ENCODE measurements at regions not wholly inside any gene's neighbourhood (a gene's known extent, or its start where the extent isn't known, plus 50 kb on each side); places are given as distances from the start of the nearest gene placed in this dataset.

DNA sequence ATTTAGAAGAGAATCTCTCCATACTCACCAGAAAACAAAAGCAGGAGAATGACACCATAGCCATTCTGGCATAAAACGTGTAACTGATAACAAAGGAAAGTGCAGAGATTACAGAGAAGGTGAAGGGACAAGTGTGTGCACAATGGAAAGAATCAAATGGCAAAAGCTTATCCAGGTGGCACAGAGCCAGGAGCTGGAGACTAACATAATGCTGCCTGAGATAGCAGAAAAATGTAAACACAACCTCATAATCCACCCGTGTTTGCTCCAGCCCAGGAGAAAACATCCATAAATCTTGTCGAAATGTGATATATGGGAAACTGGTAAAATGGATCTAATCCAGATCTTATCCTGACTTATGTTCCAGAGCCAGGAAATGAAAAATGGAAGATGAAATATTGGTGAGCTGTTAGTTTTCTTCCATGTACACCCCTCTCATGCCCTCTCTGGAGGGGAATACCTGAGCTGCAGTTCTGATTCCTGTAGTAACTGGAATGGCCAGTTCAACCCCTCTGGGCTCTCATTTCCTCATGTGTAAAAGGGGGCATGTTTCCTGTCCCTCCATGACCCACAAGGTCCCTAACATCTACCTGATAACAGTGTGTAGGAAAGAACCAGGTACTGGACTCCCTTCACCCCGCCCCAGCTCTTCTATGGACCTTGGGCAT, 212.3 kb upstream of the DAPK1 start:
- intact Hi-C loops (cut with DNase I): no loop called here
- DNase-seq (ENCODE audit: low spot score): no peak

DNA sequence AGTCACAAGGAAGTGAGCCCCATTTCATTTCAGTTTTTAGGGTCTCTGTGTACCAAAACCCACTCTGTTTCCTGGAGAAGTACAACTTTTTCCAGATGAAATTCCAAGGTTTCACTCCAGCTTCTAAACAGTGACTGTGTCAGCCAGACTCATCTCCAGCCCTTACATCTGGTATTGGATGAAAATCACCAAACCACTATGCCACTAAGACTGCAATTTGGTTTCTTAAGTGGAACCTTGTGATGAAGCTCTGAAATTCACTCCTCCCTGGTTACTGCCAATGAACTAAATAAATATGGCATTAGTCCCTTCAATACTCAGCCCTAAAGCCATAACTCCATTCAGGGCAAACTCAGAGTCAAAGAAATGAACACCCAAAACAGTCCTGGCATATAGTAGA, 211.2 kb upstream of the DAPK1 start:
- intact Hi-C loops (cut with DNase I): no loop called here
- DNase-seq (ENCODE audit: low spot score): no peak

DNA sequence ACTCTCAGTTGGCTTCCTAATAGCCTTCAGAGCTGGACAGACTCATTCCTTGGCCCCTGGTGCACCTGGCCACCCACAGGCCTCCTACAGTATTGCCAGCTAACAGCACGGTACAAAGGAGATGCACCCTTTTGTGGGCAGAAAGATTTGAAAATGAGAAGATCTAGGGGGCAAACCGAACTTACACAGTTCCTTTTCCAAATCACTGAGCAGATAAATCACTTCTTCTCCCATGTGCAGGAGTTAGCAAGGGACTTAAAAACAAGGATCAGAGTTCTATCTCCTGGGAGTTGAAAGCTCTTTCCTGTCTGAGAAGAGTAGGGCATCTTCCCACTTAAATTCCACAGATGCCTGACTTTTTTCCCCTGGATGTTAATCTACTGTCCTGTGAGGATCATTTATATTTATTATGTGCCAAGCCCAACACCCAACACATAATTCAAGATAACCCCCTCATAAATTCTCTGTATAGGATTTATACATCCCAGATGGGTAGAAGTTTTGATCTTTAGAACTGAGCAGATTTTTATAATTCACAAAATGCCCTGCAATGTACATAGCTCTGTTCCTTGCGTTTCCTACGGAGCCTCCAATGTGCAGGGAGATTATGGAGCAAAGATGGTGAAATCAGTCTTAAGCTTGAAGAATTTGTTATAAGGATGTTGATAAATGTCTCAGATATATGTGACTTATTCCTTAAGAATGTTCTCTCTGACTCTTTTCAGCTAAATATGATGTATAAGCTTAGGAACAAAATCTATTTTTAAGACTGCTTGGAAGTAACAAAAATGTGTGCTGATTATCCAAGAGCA, 207.2 kb upstream of the DAPK1 start:
- DNase-seq (ENCODE audit: low spot score): no peak
- intact Hi-C loops (cut with DNase I): no loop called here

DNA sequence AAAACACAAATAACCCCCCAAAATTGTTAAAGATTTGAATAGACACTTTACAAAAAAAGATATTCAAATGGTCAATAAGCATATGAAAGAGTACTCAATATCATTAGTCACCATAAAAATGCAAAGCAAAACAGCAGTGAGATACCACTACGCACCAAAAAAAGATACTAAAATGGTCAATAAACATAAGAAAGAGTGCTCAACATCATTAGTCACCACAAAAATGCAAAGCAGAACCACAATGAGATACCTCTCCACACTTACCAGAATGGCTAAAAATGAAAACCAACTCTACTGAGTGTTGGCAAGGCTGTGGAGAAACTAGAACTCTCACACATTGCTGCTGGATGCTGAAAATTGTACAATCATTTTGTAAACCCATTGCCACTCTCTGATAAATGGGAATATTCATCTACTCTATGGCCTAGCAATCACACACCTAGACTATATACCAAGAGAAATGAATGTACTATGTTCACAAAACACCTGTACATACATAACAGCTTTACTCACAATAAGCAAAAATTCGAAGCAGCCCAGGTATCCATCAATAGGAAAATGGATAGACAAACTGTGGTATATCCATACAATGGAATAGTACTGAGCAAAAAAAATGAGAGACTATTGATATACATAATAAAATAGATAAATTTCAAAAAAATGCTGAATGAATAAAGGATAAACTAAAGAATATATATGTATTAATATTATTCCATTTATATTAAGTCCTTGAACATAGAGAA, 205.0 kb upstream of the DAPK1 start:
- no peak for DNase-seq (ENCODE audit: low spot score)
- intact Hi-C loops (cut with DNase I): no loop called here

DNA sequence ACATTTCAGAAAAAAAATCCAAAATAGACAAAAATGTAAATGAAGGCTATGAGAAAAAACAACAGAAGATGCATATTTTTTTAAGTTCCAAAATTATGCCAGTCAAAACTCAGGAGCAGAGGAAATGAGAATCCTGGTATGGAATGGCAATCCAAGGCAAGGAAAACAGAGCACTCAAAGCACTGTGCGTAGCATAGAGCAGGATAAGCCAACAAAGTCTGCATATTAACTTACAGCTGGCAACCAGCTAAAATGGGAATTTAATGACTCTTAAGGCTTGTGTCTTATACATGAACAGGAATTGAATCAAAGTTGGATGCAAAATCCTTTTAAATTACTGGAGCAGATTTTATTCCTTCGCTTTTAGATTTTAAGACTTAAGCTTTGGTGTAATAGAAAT, 203.5 kb upstream of the DAPK1 start:
- DNase-seq (ENCODE audit: low spot score): no peak
- intact Hi-C loops (cut with DNase I): no loop called here

DNA sequence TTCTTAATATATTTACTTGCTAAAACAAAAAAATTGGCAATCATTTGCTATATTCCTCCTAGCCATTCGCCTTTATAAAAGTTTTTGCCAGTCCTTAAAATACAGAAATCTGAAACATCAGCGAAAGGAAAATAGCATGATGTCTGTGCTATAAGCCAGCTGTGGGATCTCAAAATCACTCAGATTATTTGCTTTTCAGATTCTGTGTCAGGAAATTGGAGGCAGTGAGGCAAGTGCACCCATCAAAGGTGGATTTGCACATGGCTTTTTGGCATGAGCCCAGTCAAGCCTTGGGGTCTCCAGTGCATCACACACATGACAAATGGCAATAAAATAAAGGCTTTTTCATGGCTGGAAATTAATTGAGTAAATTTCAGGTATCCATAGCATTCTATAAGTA, 196.8 kb upstream of the DAPK1 start:
- intact Hi-C loops (cut with DNase I): no loop called here

DNA sequence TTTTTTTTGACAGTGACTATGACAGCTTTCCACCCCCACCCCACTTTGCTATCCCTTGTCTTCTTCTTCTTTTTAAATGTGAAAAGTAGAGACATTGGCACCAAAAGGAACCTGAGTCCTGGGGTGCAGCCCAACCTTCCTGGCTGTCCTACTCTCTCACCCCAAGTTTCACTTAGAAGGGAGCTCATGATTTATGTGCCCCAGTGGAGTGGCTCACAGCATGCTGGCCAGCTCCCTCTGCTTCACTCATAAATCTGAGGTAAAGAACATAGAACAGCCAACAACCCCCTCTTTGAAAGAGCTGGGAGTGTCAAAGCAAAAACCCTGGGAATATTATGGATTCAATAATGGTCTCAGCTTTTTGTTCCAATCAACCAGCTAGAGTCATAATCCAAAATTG, 196.3 kb upstream of the DAPK1 start:
- no peak for DNase-seq (ENCODE audit: low spot score)
- intact Hi-C loops (cut with DNase I): no loop called here

More for the DNA sequence above, 196.8 kb upstream of the DAPK1 start:
- DNase-seq (ENCODE audit: low spot score): no peak

DNA sequence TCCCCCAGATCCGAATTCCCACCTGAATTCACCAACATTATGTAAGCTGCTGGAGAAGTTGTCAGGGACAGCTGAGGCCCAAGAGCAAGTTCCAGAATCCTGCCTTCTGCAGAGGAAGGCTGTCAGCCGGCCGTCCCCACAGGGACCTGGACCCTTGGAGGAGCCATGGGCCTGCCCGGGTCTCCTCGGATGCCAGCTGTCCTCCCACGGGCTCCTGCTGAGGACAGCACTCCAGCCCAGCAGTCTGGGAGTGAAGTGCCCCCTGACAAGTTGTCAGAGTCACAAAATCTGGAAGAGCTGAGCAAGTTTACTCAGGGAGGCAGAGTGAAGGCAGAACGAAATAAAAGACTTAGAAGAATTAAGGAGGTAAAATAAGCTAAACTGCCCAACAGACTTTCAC, 192.5 kb upstream of the DAPK1 start:
- intact Hi-C loops (cut with DNase I): no loop called here
- DNase-seq (ENCODE audit: low spot score): no peak

DNA sequence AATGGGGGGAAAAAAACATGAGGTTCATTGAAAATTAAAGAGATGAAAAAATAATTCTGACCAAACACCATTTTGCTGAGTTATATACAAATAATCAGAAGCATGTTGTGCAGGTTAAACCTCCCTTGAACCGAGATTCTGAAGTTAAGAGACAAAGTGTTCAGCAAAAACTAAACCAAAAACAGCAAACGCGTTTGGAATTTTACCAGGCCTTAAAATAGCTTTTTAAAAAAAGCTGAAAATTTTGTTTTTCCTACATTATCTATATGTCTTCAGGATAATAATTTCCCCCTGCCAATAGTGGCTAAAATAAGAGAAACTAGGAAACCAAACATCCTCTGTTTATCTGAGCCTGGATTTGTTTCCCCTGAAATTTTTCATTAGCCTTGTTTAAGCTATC, 191.7 kb upstream of the DAPK1 start:
- no peak for DNase-seq (ENCODE audit: low spot score)
- intact Hi-C loops (cut with DNase I): no loop called here

DNA sequence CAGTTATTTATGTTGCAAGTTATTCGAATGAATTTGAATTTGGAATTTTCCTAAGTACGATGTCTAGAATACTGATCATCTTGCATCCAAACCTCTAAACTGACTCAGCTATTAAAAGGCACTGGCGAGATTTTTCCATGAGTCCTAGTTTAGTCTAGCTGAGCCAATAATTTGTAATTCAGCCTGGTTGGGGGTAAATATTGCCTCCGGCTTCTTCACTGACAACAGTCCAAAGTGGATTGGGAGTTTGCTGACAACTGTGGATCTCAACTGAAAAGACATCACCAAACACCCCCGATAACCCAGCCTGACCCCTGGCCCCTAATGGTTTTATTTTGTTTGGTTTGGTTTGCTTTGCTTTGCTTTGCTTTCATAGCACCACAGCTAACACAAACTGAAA, 189.8 kb upstream of the DAPK1 start:
- no peak for DNase-seq (ENCODE audit: low spot score)
- intact Hi-C loops (cut with DNase I): no loop called here

DNA sequence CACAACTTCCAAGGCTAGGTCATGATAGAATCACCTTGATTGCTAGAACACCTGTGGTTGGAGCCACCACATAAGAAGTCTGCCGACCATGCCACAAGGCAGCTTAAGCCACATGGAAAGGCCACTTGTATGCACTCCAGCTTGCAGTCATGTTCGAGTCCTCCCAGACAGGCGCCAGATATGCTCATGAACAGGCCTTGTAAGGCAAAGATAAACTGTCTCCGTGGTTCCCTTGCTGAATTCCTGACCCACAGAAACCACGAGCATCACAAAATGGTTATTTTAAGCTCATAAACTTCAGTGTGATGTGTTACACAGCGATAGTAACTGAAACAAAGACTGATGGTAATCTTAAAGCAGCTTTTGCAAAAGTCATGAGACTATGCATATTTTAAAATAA, 188.4 kb upstream of the DAPK1 start:
- intact Hi-C loops (cut with DNase I): no loop called here
- no peak for DNase-seq (ENCODE audit: low spot score)

DNA sequence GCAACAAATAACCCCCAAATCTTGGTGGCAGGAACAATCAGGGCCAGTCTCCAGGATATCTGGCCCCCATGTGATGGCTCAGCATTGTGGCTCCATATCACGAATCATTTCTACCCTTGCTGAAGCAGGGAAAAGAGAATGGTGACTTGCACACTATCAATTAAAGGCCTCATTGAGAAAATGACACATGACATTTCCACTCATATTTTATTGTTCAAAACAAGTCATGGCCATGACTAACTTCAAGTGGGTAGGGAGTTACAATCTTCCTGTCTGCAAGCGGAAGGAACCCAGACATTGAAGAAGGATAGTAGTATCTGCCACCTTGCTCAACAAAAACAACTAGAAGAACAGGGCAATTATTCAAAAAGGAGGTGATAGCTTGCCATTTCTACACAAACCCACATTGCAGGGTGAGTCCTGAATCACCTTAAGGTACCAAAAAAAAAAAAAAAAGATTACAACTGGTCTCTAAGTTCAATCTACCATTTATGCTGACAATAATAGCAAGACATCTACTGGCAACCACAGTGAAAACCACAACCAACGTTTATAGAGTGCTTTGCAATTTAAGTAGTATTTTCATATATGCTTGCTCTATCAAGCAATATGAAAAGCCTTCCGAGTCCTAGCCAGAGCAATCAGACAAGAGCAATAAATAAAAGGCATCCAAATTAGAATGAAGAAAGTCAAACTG, 186.7 kb upstream of the DAPK1 start:
- intact Hi-C loops (cut with DNase I): no loop called here
- DNase-seq (ENCODE audit: low spot score): no peak

DNA sequence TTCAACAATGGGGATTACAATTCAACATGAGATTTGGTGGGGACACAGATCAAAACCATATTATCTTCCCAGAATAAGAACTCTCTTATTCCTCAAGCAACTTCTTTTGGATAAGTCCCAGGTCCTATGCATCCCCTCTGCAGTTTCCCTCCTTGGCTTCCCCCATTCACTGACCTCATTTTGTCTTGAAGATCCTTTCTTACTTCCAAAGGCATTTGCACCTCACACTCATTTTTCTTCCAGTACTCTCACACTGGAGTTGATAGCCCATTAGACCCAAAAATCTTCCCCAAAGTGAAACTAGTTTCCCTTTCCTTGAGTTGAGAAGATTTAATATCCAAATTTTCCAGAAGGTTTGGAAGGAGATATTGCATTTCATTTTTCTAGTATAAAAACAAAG, 178.0 kb upstream of the DAPK1 start:
- no peak for DNase-seq (ENCODE audit: low spot score)
- intact Hi-C loops (cut with DNase I): loop anchor here (5.0 to 10.0 kb wide), 3 partner anchors 372 to 887 kb away; partner anchors contain the start of gene GAS1

DNA sequence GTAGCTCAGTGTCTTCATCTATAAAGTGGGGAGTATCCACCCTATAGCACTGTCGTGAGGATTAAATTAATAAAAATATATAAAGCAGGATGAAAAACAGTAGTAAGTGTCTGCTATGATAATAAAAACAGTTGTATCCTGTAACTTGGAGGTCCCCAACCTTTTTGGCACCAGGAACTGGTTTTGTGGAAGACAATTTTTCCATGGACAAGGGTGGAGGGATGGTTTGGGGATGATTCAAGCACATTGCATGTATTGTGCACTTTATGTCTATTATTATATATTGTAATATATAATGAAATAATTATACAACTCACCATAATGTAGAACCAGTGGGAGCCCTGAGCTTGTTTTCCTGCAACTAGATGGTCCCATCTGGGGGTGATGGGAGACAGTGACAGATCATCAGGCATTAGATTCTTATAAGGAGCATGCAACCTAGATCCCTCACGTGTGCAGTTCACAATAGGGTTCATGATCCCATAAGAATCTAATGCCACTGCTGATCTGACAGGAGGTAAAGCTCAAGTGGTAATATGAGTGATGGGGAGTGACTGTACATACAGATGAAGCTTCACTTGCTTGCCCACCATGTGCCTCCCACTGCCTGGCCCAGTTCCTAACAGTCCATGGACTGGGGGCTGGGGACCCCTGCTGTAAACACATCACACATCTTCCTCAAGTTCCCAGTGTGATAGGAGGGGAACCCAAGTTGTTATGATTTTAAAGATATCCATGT, 177.4 kb upstream of the DAPK1 start:
- DNase-seq (ENCODE audit: low spot score): no peak
- intact Hi-C loops (cut with DNase I): loop anchor here (5.0 to 10.0 kb wide), 3 partner anchors 373 to 888 kb away; partner anchors contain the start of gene GAS1

DNA sequence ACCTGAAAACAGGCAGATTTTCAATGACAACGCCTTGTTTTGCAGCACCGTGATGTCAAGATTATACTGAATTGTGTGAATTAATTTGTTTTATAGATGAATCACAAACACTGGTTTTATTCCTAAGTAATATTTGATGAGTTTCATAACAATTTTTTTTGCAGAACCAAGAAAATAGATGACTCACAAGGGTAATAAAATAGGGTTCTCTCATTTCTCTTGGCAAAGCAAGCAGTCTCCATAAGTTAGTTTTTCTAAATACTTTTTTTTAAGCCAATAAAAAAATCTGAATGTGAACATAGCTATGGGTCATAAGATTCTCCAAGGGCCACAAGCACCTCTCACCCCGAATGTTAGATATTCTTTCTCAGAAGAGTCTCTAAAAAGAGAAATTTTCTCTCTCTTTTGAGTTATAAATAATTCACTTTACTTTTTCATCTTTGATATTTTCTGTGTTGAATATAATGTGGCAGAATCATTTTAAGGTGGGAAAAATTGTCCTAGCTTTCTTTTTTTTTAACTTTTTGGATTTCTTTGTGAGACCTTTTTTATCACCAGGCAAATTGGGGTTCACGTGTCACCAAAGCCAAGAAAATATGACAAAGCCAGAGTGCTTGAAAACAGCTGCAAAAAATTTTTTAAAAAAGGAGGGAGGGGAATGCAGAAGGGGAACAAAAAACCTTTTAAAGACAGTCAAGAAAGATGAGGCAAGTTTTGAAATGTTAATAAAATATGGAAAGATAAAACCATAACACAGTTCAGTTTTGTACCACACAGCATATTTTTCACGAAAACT, 174.6 kb upstream of the DAPK1 start:
- intact Hi-C loops (cut with DNase I): loop anchor here (5.0 to 10.0 kb wide), 3 partner anchors 376 to 891 kb away; partner anchors contain the start of gene GAS1
- no peak for DNase-seq (ENCODE audit: low spot score)

DNA sequence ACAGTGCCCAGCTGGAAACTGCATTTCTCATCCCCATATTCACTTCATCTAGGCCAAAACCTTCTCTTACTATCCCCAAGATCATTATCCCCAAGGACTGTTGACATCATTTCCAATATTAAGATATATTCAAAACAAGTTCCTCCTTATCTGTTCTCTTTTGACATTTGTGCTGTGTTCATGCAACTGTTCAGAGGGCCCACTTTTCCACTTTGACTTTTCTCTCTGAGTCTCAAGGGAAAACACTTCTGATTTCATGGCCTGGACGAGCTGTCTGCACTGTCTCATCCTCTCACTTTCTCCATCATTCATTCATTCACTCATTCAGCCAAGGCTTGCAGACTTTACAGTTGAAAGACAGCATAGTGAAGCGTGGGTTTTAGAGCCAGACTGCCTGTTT, 173.7 kb upstream of the DAPK1 start:
- DNase-seq (ENCODE audit: low spot score): no peak
- intact Hi-C loops (cut with DNase I): loop anchor here (2.0 to 10.0 kb wide), 4 partner anchors 377 to 892 kb away; partner anchors contain the start of gene GAS1

DNA sequence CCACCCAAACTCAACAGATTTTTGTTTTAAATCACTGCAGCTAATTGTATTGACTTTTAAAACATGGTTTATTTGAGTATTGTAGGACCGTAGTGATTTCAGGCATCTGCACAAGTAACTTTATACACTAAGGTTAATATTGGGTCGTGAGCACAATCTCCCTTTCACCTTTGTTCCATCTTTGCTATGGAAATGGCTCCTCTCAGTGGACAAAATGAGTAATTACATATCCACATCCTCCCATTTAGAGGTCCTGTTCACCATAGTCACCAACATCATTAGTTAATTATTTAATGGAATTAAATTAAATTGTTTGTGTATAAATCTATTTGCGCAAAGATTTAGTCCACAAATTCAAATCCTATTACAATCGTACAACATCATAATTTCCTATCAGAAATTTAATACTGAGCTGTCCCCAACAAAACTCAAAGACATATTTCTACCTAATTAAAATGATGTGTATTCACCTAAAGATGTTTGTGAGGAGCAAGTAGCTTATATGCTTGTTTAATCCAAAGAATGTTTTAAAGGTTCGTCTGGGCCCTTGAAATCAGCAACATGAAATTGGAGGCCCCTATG, 173.0 kb upstream of the DAPK1 start:
- DNase-seq (ENCODE audit: low spot score): no peak
- intact Hi-C loops (cut with DNase I): loop anchor here (2.0 to 10.0 kb wide), 4 partner anchors 377 to 892 kb away; partner anchors contain the start of gene GAS1
